ENCODE measurements at regions not wholly inside any gene's neighbourhood (a gene's known extent, or its start where the extent isn't known, plus 50 kb on each side); places are given as distances from the start of the nearest gene placed in this dataset.

GRCh38 chr9:32220750-32221149, 163.7 kb upstream of the ACO1 start:
- Mint-ChIP-seq H3K4me3 (ENCODE audit: unreplicated experiment) (no peak overlapping the region), H3K4me1 (ENCODE audit: low read depth, unreplicated experiment) (peaks cover 8% of the 10 kb centered on the region), H3K36me3 (ENCODE audit: unreplicated experiment) (peaks cover 5% of the 10 kb centered on the region), H3K27ac (ENCODE audit: unreplicated experiment) (no peak overlapping the region), H3K27me3 (ENCODE audit: unreplicated experiment) (peaks cover 1% of the 10 kb centered on the region), H3K9me3 (ENCODE audit: unreplicated experiment) (peaks cover 4% of the 10 kb centered on the region)
- TF ChIP-seq CTCF (IDR thresholded peaks at IDR 0.05; ENCODE audit: partially characterized antibody, unreplicated experiment) = no peak
- no peak for DNase-seq

- Mint-ChIP-seq H3K27me3 (ENCODE audit: unreplicated experiment) (no peaks in the 10 kb centered on the region), H3K27ac (ENCODE audit: unreplicated experiment) (peak overlapping the region; percentile 29), H3K36me3 (ENCODE audit: unreplicated experiment) (peaks cover 9% of the 10 kb centered on the region), H3K4me1 (ENCODE audit: low read depth, unreplicated experiment) (peaks cover 5% of the 10 kb centered on the region), H3K4me3 (ENCODE audit: unreplicated experiment) (no peak overlapping the region), H3K9me3 (ENCODE audit: unreplicated experiment) (peaks cover 2% of the 10 kb centered on the region)
- TF ChIP-seq CTCF (IDR thresholded peaks at IDR 0.05; ENCODE audit: partially characterized antibody, unreplicated experiment) = no peak
- no peak for DNase-seq
Observed at GRCh38 chr9:32234451-32234850, 150.0 kb upstream of the ACO1 start.

GRCh38 chr9:32247168-32247567, 137.3 kb upstream of the ACO1 start:
- DNase-seq = no peak
- Mint-ChIP-seq H3K4me1 (ENCODE audit: low read depth, unreplicated experiment) (no peaks in the 10 kb centered on the region), H3K36me3 (ENCODE audit: unreplicated experiment) (no peaks in the 10 kb centered on the region), H3K27me3 (ENCODE audit: unreplicated experiment) (no peaks in the 10 kb centered on the region), H3K4me3 (ENCODE audit: unreplicated experiment) (no peak overlapping the region), H3K27ac (ENCODE audit: unreplicated experiment) (no peak overlapping the region), H3K9me3 (ENCODE audit: unreplicated experiment) (peaks cover 2% of the 10 kb centered on the region)
- no peak for TF ChIP-seq CTCF (IDR thresholded peaks at IDR 0.05; ENCODE audit: partially characterized antibody, unreplicated experiment)

- Mint-ChIP-seq H3K4me3 (ENCODE audit: unreplicated experiment) (no peak overlapping the region), H3K36me3 (ENCODE audit: unreplicated experiment) (no peaks in the 10 kb centered on the region), H3K9me3 (ENCODE audit: unreplicated experiment) (peaks cover 2% of the 10 kb centered on the region), H3K4me1 (ENCODE audit: low read depth, unreplicated experiment) (no peaks in the 10 kb centered on the region), H3K27ac (ENCODE audit: unreplicated experiment) (no peak overlapping the region), H3K27me3 (ENCODE audit: unreplicated experiment) (no peaks in the 10 kb centered on the region)
- no peak for DNase-seq
- TF ChIP-seq CTCF (IDR thresholded peaks at IDR 0.05; ENCODE audit: partially characterized antibody, unreplicated experiment) = no peak
Observed at GRCh38 chr9:32248189-32248712, 136.2 kb upstream of the ACO1 start.

GRCh38 chr9:32251539-32251938, 132.9 kb upstream of the ACO1 start:
- peak; percentile 77 for TF ChIP-seq CTCF (IDR thresholded peaks at IDR 0.05; ENCODE audit: partially characterized antibody, unreplicated experiment)
- Mint-ChIP-seq H3K27ac (ENCODE audit: unreplicated experiment) (no peak overlapping the region), H3K27me3 (ENCODE audit: unreplicated experiment) (no peaks in the 10 kb centered on the region), H3K4me3 (ENCODE audit: unreplicated experiment) (no peak overlapping the region), H3K4me1 (ENCODE audit: low read depth, unreplicated experiment) (no peaks in the 10 kb centered on the region), H3K9me3 (ENCODE audit: unreplicated experiment) (peaks cover 2% of the 10 kb centered on the region), H3K36me3 (ENCODE audit: unreplicated experiment) (no peaks in the 10 kb centered on the region)
- peak; percentile 40 for DNase-seq
